CD4-positive, alpha-beta T cell treated with Interleukin-15 for 1 hour (primary cell): ENCODE measurements at regions not wholly inside any gene's neighbourhood (a gene's known extent, or its start where the extent isn't known, plus 50 kb on each side); places are given as distances from the start of the nearest gene placed in this dataset.
"Not testable (repeated sequence)": the region's sequence is repeated elsewhere in the genome, so short reads cannot be mapped to it uniquely, and the experiment has no call there.

Experiments used
- DNase-seq: peaks from one replicate; pipeline ENCODE4 v3.0.0-alpha.2; 2020

GRCh38 chr10:123381224-123381623, 227.0 kb downstream of the BUB3 start:
- DNase-seq: no peak

- DNase-seq: no peak
Measured at GRCh38 chr10:123382491-123382890, 228.3 kb downstream of the BUB3 start.

GRCh38 chr10:123385508-123386080, 231.4 kb downstream of the BUB3 start:
- no peak for DNase-seq

GRCh38 chr10:123389520-123389919, 235.3 kb downstream of the BUB3 start:
- DNase-seq: no peak

GRCh38 chr10:123390332-123390731, 236.1 kb downstream of the BUB3 start:
- no peak for DNase-seq

GRCh38 chr10:123390874-123391273, 236.7 kb downstream of the BUB3 start:
- no peak for DNase-seq

- DNase-seq: no peak
Measured at GRCh38 chr10:123391275-123392028, 237.2 kb downstream of the BUB3 start.

- DNase-seq: no peak
Measured at GRCh38 chr10:123392182-123392963, 238.2 kb downstream of the BUB3 start.

- no peak for DNase-seq
Measured at GRCh38 chr10:123393170-123393569, 239.0 kb downstream of the BUB3 start.

GRCh38 chr10:123394382-123394781, 240.2 kb downstream of the BUB3 start:
- DNase-seq: no peak

GRCh38 chr10:123395234-123395633, 241.0 kb downstream of the BUB3 start:
- not testable (repeated sequence) for DNase-seq

- no peak for DNase-seq
Measured at GRCh38 chr10:123395906-123396305, 241.7 kb downstream of the BUB3 start.

- DNase-seq: no peak
Measured at GRCh38 chr10:123398180-123398591, 244.0 kb downstream of the BUB3 start.

- no peak for DNase-seq
Measured at GRCh38 chr10:123398756-123399155, 244.6 kb downstream of the BUB3 start.

- DNase-seq: no peak
Measured at GRCh38 chr10:123399276-123399839, 245.2 kb downstream of the BUB3 start.

GRCh38 chr10:123402021-123402420, 247.8 kb downstream of the BUB3 start:
- no peak for DNase-seq

GRCh38 chr10:123402656-123403055, 248.5 kb downstream of the BUB3 start:
- peak; percentile 38 for DNase-seq

GRCh38 chr10:123404357-123404756, 250.2 kb downstream of the BUB3 start:
- DNase-seq: no peak

GRCh38 chr10:123408660-123409059, 254.5 kb downstream of the BUB3 start:
- no peak for DNase-seq

- no peak for DNase-seq
Measured at GRCh38 chr10:123409426-123409825, 255.2 kb downstream of the BUB3 start.

- no peak for DNase-seq
Measured at GRCh38 chr10:123409884-123410283, 255.7 kb downstream of the BUB3 start.

- DNase-seq: no peak
Measured at GRCh38 chr10:123413353-123413752, 252.8 kb upstream of the GPR26 start.

GRCh38 chr10:123415523-123415922, 250.6 kb upstream of the GPR26 start:
- no peak for DNase-seq

- no peak for DNase-seq
Measured at GRCh38 chr10:123417414-123417813, 248.7 kb upstream of the GPR26 start.
